ENCODE measurements at regions not wholly inside any gene's neighbourhood (a gene's known extent, or its start where the extent isn't known, plus 50 kb on each side); places are given as distances from the start of the nearest gene placed in this dataset.

- Histone ChIP-seq H3K27ac (replicated peaks) (no peak overlapping the region), H3K4me3 (replicated peaks; ENCODE audit: insufficient read depth, low read length) (no peak overlapping the region), H3K27me3 (ENCODE audit: insufficient read depth, poor library complexity, severe bottlenecking) (no peaks in the 10 kb centered on the region)
- TF ChIP-seq REST (IDR thresholded peaks at IDR 0.05; ENCODE audit: insufficient replicate concordance, low read depth) (no peak), POLR2AphosphoS5 (IDR thresholded peaks at IDR 0.05; ENCODE audit: low read depth) (no peak), SPI1 (IDR thresholded peaks at IDR 0.05; ENCODE audit: borderline replicate concordance, low read depth) (no peak), GABPA (IDR thresholded peaks at IDR 0.05; ENCODE audit: low read depth) (no peak), CTCF (IDR thresholded peaks at IDR 0.05; ENCODE audit: insufficient read depth, low read length) (no peak)
- no peak for DNase-seq (ENCODE audit: low read depth in 1 of 2, low spot score in 1 of 2)
These were observed 88.8 kb upstream of the BET1 start for GRCh38 chr7:94092980-94093379.

- Histone ChIP-seq H3K4me3 (replicated peaks; ENCODE audit: insufficient read depth, low read length) (no peak overlapping the region), H3K27me3 (ENCODE audit: insufficient read depth, poor library complexity, severe bottlenecking) (no peaks in the 10 kb centered on the region), H3K27ac (replicated peaks) (no peak overlapping the region)
- TF ChIP-seq SPI1 (IDR thresholded peaks at IDR 0.05; ENCODE audit: borderline replicate concordance, low read depth) (no peak), GABPA (IDR thresholded peaks at IDR 0.05; ENCODE audit: low read depth) (no peak), REST (IDR thresholded peaks at IDR 0.05; ENCODE audit: insufficient replicate concordance, low read depth) (no peak), CTCF (IDR thresholded peaks at IDR 0.05; ENCODE audit: insufficient read depth, low read length) (no peak), POLR2AphosphoS5 (IDR thresholded peaks at IDR 0.05; ENCODE audit: low read depth) (no peak)
- no peak for DNase-seq (ENCODE audit: low read depth in 1 of 2, low spot score in 1 of 2)
These were observed 90.1 kb upstream of the BET1 start for GRCh38 chr7:94094298-94094697.

GRCh38 chr7:94095316-94096009, 91.3 kb upstream of the BET1 start:
- DNase-seq (ENCODE audit: low read depth in 1 of 2, low spot score in 1 of 2) = no peak
- Histone ChIP-seq H3K4me3 (replicated peaks; ENCODE audit: insufficient read depth, low read length) (no peak overlapping the region), H3K27me3 (ENCODE audit: insufficient read depth, poor library complexity, severe bottlenecking) (no peaks in the 10 kb centered on the region), H3K27ac (replicated peaks) (no peak overlapping the region)
- TF ChIP-seq REST (IDR thresholded peaks at IDR 0.05; ENCODE audit: insufficient replicate concordance, low read depth) (no peak), GABPA (IDR thresholded peaks at IDR 0.05; ENCODE audit: low read depth) (no peak), POLR2AphosphoS5 (IDR thresholded peaks at IDR 0.05; ENCODE audit: low read depth) (no peak), SPI1 (IDR thresholded peaks at IDR 0.05; ENCODE audit: borderline replicate concordance, low read depth) (no peak), CTCF (IDR thresholded peaks at IDR 0.05; ENCODE audit: insufficient read depth, low read length) (no peak)
